B cell (primary cell): ENCODE measurements at regions not wholly inside any gene's neighbourhood (a gene's known extent, or its start where the extent isn't known, plus 50 kb on each side); places are given as distances from the start of the nearest gene placed in this dataset.

Experiments
- EZH2 ChIP-seq: IDR thresholded peaks from 2 replicates; pipeline ENCODE4 v1.6.1; 2012; ENCODE audit warnings: borderline replicate concordance, low read depth, mild to moderate bottlenecking, moderate library complexity, low read length; ENCODE audit not compliant: insufficient read depth, poor library complexity, severe bottlenecking
- TF ChIP-seq, protein P1 (sequence below): fragments of 200-600 bp; IDR thresholded peaks from one replicate; pipeline ENCODE4 v1.8.0; 2022; ENCODE audit warnings: antibody characterized with exemption, mild to moderate bottlenecking

DNA sequence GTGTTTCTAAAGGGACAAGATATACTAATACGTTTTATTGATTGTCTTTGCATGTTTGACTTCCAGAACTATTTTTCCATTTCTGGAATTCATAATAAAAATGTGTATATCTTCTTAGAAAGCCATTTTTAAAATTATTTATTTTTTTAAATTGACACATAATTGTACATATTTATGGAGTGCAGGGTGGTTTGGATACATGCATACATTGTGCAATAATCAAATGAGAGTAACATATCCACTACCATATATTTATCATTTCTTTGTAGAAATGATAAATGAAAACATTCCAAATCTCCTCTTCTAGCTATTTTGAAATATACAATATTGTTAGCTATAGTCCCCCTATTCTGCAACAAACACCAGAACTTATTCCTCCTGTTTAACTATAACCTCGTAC, 156.5 kb upstream of the ABI3BP start:
- no peak for TF ChIP-seq EZH2
- TF ChIP-seq, protein P1, sequence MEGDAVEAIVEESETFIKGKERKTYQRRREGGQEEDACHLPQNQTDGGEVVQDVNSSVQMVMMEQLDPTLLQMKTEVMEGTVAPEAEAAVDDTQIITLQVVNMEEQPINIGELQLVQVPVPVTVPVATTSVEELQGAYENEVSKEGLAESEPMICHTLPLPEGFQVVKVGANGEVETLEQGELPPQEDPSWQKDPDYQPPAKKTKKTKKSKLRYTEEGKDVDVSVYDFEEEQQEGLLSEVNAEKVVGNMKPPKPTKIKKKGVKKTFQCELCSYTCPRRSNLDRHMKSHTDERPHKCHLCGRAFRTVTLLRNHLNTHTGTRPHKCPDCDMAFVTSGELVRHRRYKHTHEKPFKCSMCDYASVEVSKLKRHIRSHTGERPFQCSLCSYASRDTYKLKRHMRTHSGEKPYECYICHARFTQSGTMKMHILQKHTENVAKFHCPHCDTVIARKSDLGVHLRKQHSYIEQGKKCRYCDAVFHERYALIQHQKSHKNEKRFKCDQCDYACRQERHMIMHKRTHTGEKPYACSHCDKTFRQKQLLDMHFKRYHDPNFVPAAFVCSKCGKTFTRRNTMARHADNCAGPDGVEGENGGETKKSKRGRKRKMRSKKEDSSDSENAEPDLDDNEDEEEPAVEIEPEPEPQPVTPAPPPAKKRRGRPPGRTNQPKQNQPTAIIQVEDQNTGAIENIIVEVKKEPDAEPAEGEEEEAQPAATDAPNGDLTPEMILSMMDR, result no peak
